Epithelial cell of prostate (primary cell): ENCODE measurements at regions not wholly inside any gene's neighbourhood (a gene's known extent, or its start where the extent isn't known, plus 50 kb on each side); places are given as distances from the start of the nearest gene placed in this dataset.

Experiments
- DNase-seq: peaks from one replicate; pipeline ENCODE4 v3.0.0-alpha.2; 2011; ENCODE audit warnings: low read depth, low spot score
- H3K27ac ChIP-seq: fragments of 450-650 bp; 2 replicates; pipeline ENCODE4 v1.5.1; 2017; ENCODE audit warnings: mild to moderate bottlenecking

DNA sequence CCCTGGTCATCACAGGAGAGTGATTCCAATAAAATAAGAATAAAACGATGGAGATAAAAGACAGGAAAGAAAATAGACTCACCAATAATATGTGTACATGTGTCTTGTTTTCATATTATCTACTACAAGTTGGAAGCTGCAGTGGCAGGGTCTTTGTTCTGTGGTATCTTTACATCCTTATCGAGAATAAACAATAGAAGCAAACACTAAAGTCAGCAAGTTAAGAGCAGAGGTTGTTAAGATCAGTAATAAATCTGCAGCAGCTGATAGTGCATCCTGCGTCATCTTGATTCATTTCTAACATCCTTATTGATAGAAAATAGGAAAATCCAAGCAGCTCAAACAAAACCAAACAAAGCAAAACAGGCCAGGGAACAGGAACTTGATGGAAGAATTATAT is 107.4 kb downstream of the RPS29 start:
- H3K27ac ChIP-seq: no peak overlapping the region
- DNase-seq: no peak

GRCh38 chr14:49467091-49467490 is 119.1 kb downstream of the RPS29 start:
- no peak overlapping the region for H3K27ac ChIP-seq
- DNase-seq: no peak

- DNase-seq: no peak
These were observed 121.3 kb downstream of the RPS29 start for GRCh38 chr14:49464885-49465284.

DNA sequence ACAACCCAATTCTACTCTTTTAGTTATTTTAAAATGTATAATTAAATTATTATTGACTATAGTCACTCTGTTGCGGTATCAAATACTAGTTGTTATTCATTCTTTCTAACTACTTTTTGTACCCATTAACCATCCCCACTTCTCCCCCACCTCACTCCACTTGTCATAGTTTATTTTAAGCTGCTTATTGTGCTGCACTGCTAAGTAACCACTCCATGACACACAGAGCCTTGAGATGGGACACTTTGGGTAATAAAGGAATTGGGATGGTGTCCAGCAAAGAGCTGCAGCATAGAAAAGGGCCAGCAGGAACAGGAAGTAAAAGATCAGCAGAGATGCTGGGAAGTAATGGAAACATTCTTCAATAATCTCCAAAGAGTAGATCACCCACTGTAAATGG is 123.0 kb downstream of the RPS29 start:
- H3K27ac ChIP-seq: no peak overlapping the region
- no peak for DNase-seq

More at GRCh38 chr14:49464885-49465284, 121.3 kb downstream of the RPS29 start:
- no peak overlapping the region for H3K27ac ChIP-seq

GRCh38 chr14:49461529-49462401 is 124.4 kb downstream of the RPS29 start:
- no peak for DNase-seq
- H3K27ac ChIP-seq: no peak overlapping the region

DNA sequence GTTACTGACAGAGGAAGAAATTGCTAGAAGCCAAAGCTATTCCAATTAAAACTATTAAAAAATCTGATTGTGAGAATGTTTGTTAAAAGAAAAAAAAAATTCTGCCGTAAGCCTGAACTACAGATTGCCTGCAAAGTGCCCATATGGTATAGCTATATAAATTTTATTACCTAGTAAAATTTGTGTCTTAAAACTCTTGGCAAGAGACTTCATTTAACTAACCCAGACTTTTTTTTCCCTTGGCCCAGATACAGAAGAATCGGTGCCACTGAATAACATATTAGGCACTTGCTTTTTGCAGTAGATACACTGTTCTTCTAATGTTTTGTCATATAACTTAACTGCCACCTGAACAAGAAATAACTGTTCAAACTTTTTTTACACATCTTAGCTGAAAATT is 125.5 kb downstream of the RPS29 start:
- H3K27ac ChIP-seq: no peak overlapping the region
- no peak for DNase-seq

- DNase-seq: no peak
- no peak overlapping the region for H3K27ac ChIP-seq
These were observed 129.6 kb downstream of the RPS29 start for GRCh38 chr14:49456589-49456988.

DNA sequence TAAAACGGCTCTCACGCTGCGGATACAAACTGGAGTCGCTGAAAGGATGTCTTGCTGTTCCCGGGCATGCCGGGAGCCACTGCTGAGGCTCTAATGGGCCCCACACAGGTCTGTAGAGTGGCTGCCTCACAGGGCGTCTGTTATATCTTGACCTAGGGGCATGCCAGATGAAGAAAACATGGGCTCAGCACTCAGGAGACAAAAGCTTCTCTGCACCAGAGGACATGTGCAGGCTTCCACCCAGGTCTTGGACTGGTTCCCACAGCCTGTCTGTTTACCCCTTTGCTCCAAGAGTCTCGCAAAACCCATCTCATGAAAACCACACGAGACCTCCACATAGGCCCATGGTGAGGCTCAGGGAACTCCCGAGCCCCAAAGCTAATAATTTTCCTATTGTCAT is 134.2 kb downstream of the RPS29 start:
- DNase-seq: no peak
- no peak overlapping the region for H3K27ac ChIP-seq

DNA sequence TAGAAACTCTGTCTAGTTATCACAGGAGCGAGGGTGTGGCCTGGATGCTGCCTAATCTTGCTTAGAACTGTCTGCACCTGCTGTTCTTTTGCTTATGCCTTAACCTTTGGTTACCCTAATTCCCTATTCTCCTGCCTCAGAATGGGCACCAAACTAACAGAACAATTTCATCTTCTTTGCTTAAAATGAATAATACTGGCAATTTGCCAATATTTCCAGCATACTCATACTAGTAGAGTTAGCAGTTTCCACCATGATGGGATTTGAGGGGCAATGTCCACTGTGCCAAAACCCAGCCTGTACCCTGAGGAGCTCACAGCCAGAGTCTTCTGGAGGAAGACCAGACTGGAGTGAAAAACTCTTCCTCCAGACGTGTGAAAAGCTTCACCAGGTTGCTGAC is 136.4 kb downstream of the RPS29 start:
- H3K27ac ChIP-seq: no peak overlapping the region
- no peak for DNase-seq

- no peak for DNase-seq
- no peak overlapping the region for H3K27ac ChIP-seq
These were observed 138.6 kb downstream of the RPS29 start for GRCh38 chr14:49447540-49448107.

- H3K27ac ChIP-seq: no peak overlapping the region
- no peak for DNase-seq
These were observed 139.4 kb downstream of the RPS29 start for GRCh38 chr14:49446801-49447200.

DNA sequence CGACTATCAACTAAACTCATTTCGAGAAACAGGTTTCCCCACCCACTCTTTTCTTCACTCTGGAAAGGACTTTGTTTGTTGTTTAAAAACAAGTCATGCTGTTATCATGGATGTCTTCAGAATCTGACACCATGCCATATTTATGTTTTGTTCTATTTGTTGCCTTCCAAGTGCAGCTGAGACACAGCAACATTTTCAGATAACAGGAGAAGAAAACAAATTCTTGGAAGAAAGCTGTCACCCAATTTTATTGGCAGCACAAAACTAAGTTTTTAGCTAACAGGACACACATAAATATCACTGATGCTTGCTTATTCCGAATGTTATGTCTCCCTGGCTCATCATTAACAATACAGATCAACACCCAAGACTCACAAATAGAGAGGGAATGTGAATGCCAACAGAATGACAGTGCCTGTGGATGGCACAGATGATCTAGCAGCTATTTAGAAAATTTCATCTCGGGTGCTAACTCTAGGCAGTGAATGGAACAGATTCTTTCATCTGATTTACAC is 147.9 kb downstream of the RPS29 start:
- no peak for DNase-seq
- no peak overlapping the region for H3K27ac ChIP-seq

- H3K27ac ChIP-seq: no peak overlapping the region
- DNase-seq: no peak
These were observed 158.1 kb downstream of the RPS29 start for GRCh38 chr14:49428076-49428475.

- H3K27ac ChIP-seq: no peak overlapping the region
- DNase-seq: no peak
These were observed 159.1 kb downstream of the RPS29 start for GRCh38 chr14:49427117-49427516.

GRCh38 chr14:49425921-49426320 is 160.3 kb downstream of the RPS29 start:
- no peak for DNase-seq

DNA sequence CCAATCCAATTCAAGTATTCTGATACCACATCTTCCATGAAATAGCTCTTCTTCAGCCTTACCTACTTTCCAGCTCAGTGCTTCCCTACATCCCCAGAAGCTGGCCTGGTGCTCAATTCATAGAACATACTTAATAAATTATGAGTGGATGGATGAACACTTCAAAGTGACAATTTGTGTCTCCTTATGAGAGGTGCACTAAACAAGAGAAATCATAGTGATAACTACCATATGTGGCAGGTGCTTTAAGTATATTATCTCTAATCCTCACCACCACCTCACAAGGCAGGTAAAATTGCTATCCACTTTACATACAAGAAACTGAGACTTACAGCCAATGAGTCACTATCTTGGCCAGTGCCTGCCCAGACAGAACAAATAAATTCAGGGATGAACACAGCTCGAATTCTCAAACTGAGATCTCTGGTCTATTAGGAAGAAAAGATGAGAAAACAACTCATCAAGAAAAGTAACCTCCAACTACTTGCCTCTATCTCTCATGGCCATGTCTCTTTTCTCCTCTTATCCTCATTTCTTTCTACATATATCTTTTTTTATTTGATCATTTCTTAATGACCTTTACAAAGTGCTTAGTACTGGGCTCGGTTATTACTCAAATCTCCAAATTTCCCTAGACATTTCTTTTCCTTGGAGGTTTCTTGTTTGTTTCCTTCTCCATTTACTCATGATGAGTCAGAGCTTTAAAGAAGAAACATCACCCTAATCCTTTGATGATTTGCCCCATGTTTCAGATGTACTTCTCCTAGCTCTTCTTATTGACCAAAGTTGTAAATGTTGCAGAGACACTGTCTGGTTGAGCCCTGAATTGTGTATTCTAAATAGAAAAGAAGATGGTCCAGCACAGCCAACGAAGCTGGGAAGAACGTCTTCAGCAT is 161.5 kb downstream of the RPS29 start:
- no peak overlapping the region for H3K27ac ChIP-seq
- no peak for DNase-seq

More at GRCh38 chr14:49425921-49426320, 160.3 kb downstream of the RPS29 start:
- H3K27ac ChIP-seq: no peak overlapping the region

GRCh38 chr14:49420201-49420600 is 166.0 kb downstream of the RPS29 start:
- no peak for DNase-seq
- H3K27ac ChIP-seq: no peak overlapping the region

- no peak for DNase-seq
- H3K27ac ChIP-seq: no peak overlapping the region
These were observed 167.4 kb downstream of the RPS29 start for GRCh38 chr14:49418789-49419188.

- no peak overlapping the region for H3K27ac ChIP-seq
- no peak for DNase-seq
These were observed 168.4 kb downstream of the RPS29 start for GRCh38 chr14:49417790-49418189.

GRCh38 chr14:49408187-49408933 is 177.8 kb downstream of the RPS29 start:
- H3K27ac ChIP-seq: no peak overlapping the region
- no peak for DNase-seq
